ENCODE measurements at regions not wholly inside any gene's neighbourhood (a gene's known extent, or its start where the extent isn't known, plus 50 kb on each side); places are given as distances from the start of the nearest gene placed in this dataset.
"Not testable (repeated sequence)": the region's sequence is repeated elsewhere in the genome, so short reads cannot be mapped to it uniquely, and the experiment has no call there.

DNA sequence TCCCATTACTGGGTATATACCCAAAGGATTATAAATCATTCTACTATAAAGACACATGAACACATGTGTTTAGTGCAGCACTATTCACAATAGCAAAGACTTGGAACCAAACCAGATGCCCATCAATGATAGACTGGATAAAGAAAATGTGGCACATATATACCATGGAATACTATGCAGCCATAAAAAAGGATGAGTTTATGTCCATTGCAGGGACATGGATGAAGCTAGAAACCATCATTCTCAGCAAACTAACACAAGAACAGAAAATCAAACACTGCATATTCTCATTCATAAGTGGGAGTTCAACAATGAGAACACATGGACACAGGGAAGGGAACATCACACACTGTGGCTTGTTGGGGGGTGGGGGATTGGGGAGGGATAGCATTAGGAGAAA is 225.2 kb upstream of the PRDM1 start:
- H3K36me3 Mint-ChIP-seq (ENCODE audit: low read depth); H3K4me1 Mint-ChIP-seq (ENCODE audit: low read depth); H3K4me3 Mint-ChIP-seq (ENCODE audit: low read depth); intact Hi-C loops (cut with micrococcal nuclease); H3K27ac Mint-ChIP-seq; DNase-seq (ENCODE audit: low spot score): not testable (repeated sequence)
- peaks cover 26% of the 10 kb centered on the region for H3K27me3 Mint-ChIP-seq (ENCODE audit: low read depth)
- peaks cover 19% of the 10 kb centered on the region for H3K9me3 Mint-ChIP-seq

DNA sequence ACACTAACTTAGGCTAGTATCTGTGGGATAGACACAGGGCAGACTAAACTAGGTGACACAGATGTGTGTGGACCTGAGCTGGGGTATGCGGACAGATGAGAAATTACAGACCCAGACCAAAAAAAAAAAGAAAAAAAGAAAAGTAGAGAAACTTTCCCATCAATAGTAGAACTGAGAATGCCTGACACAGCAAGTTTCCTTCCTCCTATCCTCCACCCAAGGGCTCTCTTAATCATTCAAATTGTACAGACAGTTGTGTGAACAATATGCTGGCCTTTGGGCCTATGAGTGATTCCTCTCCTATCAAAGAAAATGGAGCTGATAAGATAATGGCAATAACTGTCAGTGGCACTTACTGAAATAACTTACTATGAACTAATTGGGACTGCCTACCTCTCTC is 226.7 kb upstream of the PRDM1 start:
- peaks cover 19% of the 10 kb centered on the region for H3K9me3 Mint-ChIP-seq
- peaks cover 19% of the 10 kb centered on the region for H3K27me3 Mint-ChIP-seq (ENCODE audit: low read depth)
- no peak for DNase-seq (ENCODE audit: low spot score)
- H3K4me3 Mint-ChIP-seq (ENCODE audit: low read depth), result no peak overlapping the region
- peaks cover 6% of the 10 kb centered on the region for H3K36me3 Mint-ChIP-seq (ENCODE audit: low read depth)
- H3K4me1 Mint-ChIP-seq (ENCODE audit: low read depth), result peaks cover 2% of the 10 kb centered on the region
- H3K27ac Mint-ChIP-seq, result no peak overlapping the region
- intact Hi-C loops (cut with micrococcal nuclease), result no loop called here

DNA sequence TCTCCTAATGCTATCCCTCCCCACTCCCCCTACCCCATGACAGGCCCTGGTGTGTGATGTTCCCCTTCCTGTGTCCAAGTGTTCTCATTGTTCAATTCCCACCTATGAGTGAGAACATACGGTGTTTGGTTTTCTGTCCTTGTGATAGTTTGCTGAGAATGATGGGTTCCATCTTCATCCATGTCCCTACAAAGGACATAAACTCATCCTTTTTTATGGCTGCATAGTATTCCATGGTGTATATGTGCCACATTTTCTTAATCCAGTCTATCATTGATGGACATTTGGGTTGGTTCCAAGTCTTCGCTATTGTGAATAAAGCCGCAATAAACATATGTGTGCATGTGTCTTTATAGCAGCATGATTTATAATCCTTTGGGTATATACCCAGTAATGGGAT is 227.5 kb upstream of the PRDM1 start:
- H3K36me3 Mint-ChIP-seq (ENCODE audit: low read depth); H3K4me1 Mint-ChIP-seq (ENCODE audit: low read depth); DNase-seq (ENCODE audit: low spot score); intact Hi-C loops (cut with micrococcal nuclease); H3K4me3 Mint-ChIP-seq (ENCODE audit: low read depth); H3K27ac Mint-ChIP-seq: not testable (repeated sequence)
- Mint-ChIP-seq H3K27me3 (ENCODE audit: low read depth) (peaks cover 12% of the 10 kb centered on the region), H3K9me3 (peaks cover 16% of the 10 kb centered on the region)

GRCh38 chr6:105855433-105855832 is 230.7 kb upstream of the PRDM1 start:
- H3K4me3 Mint-ChIP-seq (ENCODE audit: low read depth), result no peak overlapping the region
- no peak for DNase-seq (ENCODE audit: low spot score)
- H3K27ac Mint-ChIP-seq, result no peak overlapping the region
- intact Hi-C loops (cut with micrococcal nuclease), result no loop called here
- peaks cover 2% of the 10 kb centered on the region for H3K4me1 Mint-ChIP-seq (ENCODE audit: low read depth)
- no peaks in the 10 kb centered on the region for H3K27me3 Mint-ChIP-seq (ENCODE audit: low read depth)
- H3K9me3 Mint-ChIP-seq, result peaks cover 10% of the 10 kb centered on the region
- H3K36me3 Mint-ChIP-seq (ENCODE audit: low read depth), result peaks cover 6% of the 10 kb centered on the region

DNA sequence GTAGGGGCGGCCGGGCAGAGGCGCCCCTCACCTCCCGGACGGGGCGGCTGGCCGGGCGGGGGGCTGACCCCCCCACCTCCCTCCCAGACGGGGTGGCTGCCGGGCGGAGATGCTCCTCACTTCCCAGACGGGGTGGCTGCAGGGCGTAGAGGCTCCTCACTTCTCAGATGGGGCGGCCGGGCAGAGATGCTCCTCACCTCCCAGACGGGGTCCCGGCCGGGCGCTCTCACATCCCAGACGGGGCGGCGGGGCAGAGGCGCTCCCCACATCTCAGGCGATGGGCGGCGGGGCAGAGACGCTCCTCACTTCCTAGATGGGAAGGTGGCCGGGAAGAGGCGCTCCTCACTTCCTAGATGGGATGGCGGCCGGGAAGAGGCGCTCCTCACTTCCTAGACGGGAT is 232.2 kb upstream of the PRDM1 start:
- DNase-seq (ENCODE audit: low spot score); H3K4me3 Mint-ChIP-seq (ENCODE audit: low read depth); H3K9me3 Mint-ChIP-seq; intact Hi-C loops (cut with micrococcal nuclease); H3K27ac Mint-ChIP-seq; H3K27me3 Mint-ChIP-seq (ENCODE audit: low read depth); H3K4me1 Mint-ChIP-seq (ENCODE audit: low read depth); H3K36me3 Mint-ChIP-seq (ENCODE audit: low read depth): not testable (repeated sequence)

GRCh38 chr6:105851606-105852005 is 234.5 kb upstream of the PRDM1 start:
- no peak for DNase-seq (ENCODE audit: low spot score)
- Mint-ChIP-seq H3K27ac (no peak overlapping the region), H3K4me1 (ENCODE audit: low read depth) (no peaks in the 10 kb centered on the region), H3K36me3 (ENCODE audit: low read depth) (no peaks in the 10 kb centered on the region), H3K27me3 (ENCODE audit: low read depth) (peaks cover 2% of the 10 kb centered on the region), H3K4me3 (ENCODE audit: low read depth) (no peak overlapping the region), H3K9me3 (no peaks in the 10 kb centered on the region)
- intact Hi-C loops (cut with micrococcal nuclease), result no loop called here

- Mint-ChIP-seq H3K27me3 (ENCODE audit: low read depth) (peaks cover 2% of the 10 kb centered on the region), H3K9me3 (no peaks in the 10 kb centered on the region), H3K27ac (no peak overlapping the region), H3K4me3 (ENCODE audit: low read depth) (no peak overlapping the region), H3K36me3 (ENCODE audit: low read depth) (no peaks in the 10 kb centered on the region), H3K4me1 (ENCODE audit: low read depth) (no peaks in the 10 kb centered on the region)
- DNase-seq (ENCODE audit: low spot score), result no peak
- intact Hi-C loops (cut with micrococcal nuclease), result no loop called here
Measured at GRCh38 chr6:105851113-105851580, 235.0 kb upstream of the PRDM1 start.

DNA sequence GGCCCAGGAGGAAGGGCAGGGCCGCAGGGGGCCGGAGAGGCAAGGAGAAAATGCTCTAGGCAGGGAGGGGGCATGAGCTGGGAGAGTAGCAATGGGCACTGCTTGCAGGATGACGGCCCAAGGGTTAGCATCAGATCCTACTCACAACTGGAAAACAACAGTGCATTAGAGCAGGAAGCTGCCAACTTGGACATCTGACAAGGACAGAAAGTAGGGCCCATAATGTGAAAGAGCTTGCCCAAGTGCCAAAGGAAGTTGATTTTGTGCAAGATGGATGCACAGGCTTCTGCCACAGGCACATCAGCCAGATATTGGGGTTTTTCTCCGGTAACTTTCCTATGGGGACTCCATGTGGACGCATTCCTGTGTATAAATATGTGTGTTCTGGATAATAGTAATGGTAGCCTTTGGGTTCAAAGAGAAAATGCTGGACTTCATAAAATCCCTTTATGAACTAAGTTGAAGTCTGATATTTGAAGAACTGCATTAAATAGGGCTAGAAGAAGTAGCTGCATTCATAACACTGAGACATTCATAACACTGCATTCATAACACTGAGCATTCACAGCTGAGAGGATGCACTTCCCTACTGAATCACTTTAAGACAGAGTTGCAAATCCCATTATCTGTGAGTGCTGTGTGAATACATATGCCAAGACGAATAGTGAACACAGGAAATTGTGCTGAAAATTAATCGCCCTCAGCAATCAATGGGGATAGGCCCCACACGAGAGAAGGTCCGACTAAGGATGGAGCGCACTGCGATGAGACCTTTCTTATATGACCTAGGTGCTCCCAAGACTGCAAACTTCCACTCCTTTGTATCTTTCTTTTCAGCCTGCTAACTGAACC is 235.6 kb upstream of the PRDM1 start:
- Mint-ChIP-seq H3K27ac (no peak overlapping the region), H3K36me3 (ENCODE audit: low read depth) (no peaks in the 10 kb centered on the region), H3K4me3 (ENCODE audit: low read depth) (no peak overlapping the region), H3K4me1 (ENCODE audit: low read depth) (no peaks in the 10 kb centered on the region), H3K9me3 (no peaks in the 10 kb centered on the region), H3K27me3 (ENCODE audit: low read depth) (peaks cover 4% of the 10 kb centered on the region)
- DNase-seq (ENCODE audit: low spot score), result no peak
- intact Hi-C loops (cut with micrococcal nuclease), result no loop called here

GRCh38 chr6:105849746-105850145 is 236.4 kb upstream of the PRDM1 start:
- Mint-ChIP-seq H3K27ac (no peak overlapping the region), H3K4me3 (ENCODE audit: low read depth) (no peak overlapping the region), H3K36me3 (ENCODE audit: low read depth) (no peaks in the 10 kb centered on the region), H3K27me3 (ENCODE audit: low read depth) (peaks cover 4% of the 10 kb centered on the region), H3K9me3 (no peaks in the 10 kb centered on the region), H3K4me1 (ENCODE audit: low read depth) (no peaks in the 10 kb centered on the region)
- intact Hi-C loops (cut with micrococcal nuclease), result no loop called here
- no peak for DNase-seq (ENCODE audit: low spot score)

GRCh38 chr6:105847433-105847832 is 238.7 kb upstream of the PRDM1 start:
- intact Hi-C loops (cut with micrococcal nuclease), result no loop called here
- no peak overlapping the region for H3K4me3 Mint-ChIP-seq (ENCODE audit: low read depth)
- no peaks in the 10 kb centered on the region for H3K4me1 Mint-ChIP-seq (ENCODE audit: low read depth)
- H3K9me3 Mint-ChIP-seq, result no peaks in the 10 kb centered on the region
- H3K36me3 Mint-ChIP-seq (ENCODE audit: low read depth), result no peaks in the 10 kb centered on the region
- peaks cover 8% of the 10 kb centered on the region for H3K27me3 Mint-ChIP-seq (ENCODE audit: low read depth)
- no peak for DNase-seq (ENCODE audit: low spot score)
- no peak overlapping the region for H3K27ac Mint-ChIP-seq

DNA sequence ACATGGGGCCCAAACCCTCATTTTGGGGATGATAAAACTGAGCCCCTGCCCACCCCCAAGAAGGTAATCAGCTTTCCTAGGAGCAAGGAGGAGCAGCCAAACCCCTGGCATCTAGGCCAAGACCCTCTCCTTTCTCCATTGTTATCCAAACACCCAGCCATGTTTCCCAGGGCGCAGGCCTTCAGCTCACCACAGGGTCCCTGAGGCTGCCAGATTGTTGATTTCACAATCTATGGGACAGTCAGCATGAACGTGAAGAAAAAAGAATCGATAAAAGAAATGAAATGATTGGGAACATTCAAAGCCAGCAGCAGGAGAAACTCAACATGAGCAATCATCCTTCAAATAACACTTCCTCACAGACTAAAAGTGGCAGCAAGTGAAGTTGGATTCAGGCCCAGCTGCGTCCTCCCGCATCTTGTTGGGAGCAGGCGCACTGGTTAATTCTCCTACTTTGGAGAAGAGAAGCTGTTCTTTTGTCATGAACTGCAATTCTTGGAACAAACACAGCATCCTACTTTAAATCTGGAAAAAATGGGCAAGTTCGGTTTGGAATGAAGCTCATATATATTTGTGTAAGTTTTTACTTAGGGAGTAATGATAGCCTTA is 241.8 kb upstream of the PRDM1 start:
- H3K4me3 Mint-ChIP-seq (ENCODE audit: low read depth), result no peak overlapping the region
- H3K27ac Mint-ChIP-seq, result no peak overlapping the region
- H3K27me3 Mint-ChIP-seq (ENCODE audit: low read depth), result peaks cover 8% of the 10 kb centered on the region
- no peaks in the 10 kb centered on the region for H3K36me3 Mint-ChIP-seq (ENCODE audit: low read depth)
- intact Hi-C loops (cut with micrococcal nuclease), result no loop called here
- no peaks in the 10 kb centered on the region for H3K9me3 Mint-ChIP-seq
- no peak for DNase-seq (ENCODE audit: low spot score)
- H3K4me1 Mint-ChIP-seq (ENCODE audit: low read depth), result no peaks in the 10 kb centered on the region

GRCh38 chr6:105839266-105839665 is 246.9 kb upstream of the PRDM1 start:
- intact Hi-C loops (cut with micrococcal nuclease), result no loop called here
- Mint-ChIP-seq H3K9me3 (no peaks in the 10 kb centered on the region), H3K4me1 (ENCODE audit: low read depth) (peaks cover 5% of the 10 kb centered on the region), H3K36me3 (ENCODE audit: low read depth) (no peaks in the 10 kb centered on the region), H3K27ac (no peak overlapping the region), H3K27me3 (ENCODE audit: low read depth) (peaks cover under 1% of the 10 kb centered on the region), H3K4me3 (ENCODE audit: low read depth) (no peak overlapping the region)
- no peak for DNase-seq (ENCODE audit: low spot score)

DNA sequence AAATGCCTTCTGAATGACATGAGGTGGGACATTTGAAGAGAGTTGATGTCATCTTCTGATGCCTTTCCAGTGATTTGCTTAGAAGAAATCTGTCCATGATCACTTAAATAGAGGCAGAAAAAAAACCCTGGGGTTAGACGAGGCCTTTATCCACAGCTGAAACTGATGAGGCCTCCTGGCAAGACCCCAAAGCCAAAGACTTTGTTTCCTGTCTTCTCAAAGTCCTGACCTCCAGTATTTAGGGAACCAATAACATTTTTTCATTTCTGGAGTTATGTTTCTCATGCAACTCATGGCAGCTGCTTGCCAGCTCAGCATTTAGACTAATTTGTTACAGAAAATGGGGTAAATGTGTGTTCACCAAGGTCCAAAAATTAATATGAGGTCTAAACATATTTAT is 248.0 kb upstream of the PRDM1 start:
- Mint-ChIP-seq H3K27me3 (ENCODE audit: low read depth) (no peaks in the 10 kb centered on the region), H3K9me3 (no peaks in the 10 kb centered on the region), H3K4me1 (ENCODE audit: low read depth) (peaks cover 10% of the 10 kb centered on the region), H3K36me3 (ENCODE audit: low read depth) (no peaks in the 10 kb centered on the region), H3K4me3 (ENCODE audit: low read depth) (no peak overlapping the region), H3K27ac (no peak overlapping the region)
- intact Hi-C loops (cut with micrococcal nuclease), result no loop called here
- no peak for DNase-seq (ENCODE audit: low spot score)

All from activated T-helper 2 cell treated with anti-CD3 and anti-CD28 coated beads, Interferon-gamma antibody, Interleukin-2, Interleukin-4, amounts not matched to agents 10 μg/mL and 5 μg/mL and 100 μg/mL, durations not matched to agents 14 hours and 24 hours and 36 hours (primary cell).